ENCODE measurements at regions not wholly inside any gene's neighbourhood (a gene's known extent, or its start where the extent isn't known, plus 50 kb on each side); places are given as distances from the start of the nearest gene placed in this dataset.

DNA sequence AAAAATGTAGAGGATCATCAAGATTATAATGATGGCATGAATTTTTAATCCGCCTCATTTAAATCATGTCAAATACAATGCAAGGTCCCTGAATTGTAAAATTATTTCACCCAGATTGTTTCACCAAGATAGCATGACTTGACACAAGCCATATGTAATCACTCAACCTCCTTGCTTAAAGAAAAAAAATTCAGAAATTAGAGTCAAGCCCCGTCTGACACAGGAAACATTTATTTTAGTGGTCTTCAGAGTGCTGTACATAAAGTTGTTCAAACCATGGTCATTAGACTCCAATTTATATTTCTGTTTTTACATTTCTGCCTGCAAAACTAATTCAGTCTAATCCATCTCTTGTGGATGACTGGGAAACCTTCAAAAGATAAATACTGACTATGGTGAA lies 200.2 kb downstream of the CBLN4 start:
- TF ChIP-seq, protein P1, sequence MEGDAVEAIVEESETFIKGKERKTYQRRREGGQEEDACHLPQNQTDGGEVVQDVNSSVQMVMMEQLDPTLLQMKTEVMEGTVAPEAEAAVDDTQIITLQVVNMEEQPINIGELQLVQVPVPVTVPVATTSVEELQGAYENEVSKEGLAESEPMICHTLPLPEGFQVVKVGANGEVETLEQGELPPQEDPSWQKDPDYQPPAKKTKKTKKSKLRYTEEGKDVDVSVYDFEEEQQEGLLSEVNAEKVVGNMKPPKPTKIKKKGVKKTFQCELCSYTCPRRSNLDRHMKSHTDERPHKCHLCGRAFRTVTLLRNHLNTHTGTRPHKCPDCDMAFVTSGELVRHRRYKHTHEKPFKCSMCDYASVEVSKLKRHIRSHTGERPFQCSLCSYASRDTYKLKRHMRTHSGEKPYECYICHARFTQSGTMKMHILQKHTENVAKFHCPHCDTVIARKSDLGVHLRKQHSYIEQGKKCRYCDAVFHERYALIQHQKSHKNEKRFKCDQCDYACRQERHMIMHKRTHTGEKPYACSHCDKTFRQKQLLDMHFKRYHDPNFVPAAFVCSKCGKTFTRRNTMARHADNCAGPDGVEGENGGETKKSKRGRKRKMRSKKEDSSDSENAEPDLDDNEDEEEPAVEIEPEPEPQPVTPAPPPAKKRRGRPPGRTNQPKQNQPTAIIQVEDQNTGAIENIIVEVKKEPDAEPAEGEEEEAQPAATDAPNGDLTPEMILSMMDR (conservative IDR thresholded peaks at IDR 0.05; ENCODE audit: low read depth, low read length): no peak
- TF ChIP-seq EZH2 (IDR thresholded peaks at IDR 0.05; ENCODE audit: borderline replicate concordance, low read depth, low read length, poor library complexity, severe bottlenecking): no peak
